ENCODE measurements at regions not wholly inside any gene's neighbourhood (a gene's known extent, or its start where the extent isn't known, plus 50 kb on each side); places are given as distances from the start of the nearest gene placed in this dataset.

GRCh38 chrX:28178206-28178605, 197.0 kb upstream of the DCAF8L1 start:
- TF ChIP-seq CTCF (conservative IDR thresholded peaks at IDR 0.05) (no peak), EZH2 (IDR thresholded peaks at IDR 0.05; ENCODE audit: low read depth) (no peak)

All from PC-9 (cell line).